Stomach smooth muscle (tissue), 2 donors: ENCODE measurements at regions not wholly inside any gene's neighbourhood (a gene's known extent, or its start where the extent isn't known, plus 50 kb on each side); places are given as distances from the start of the nearest gene placed in this dataset.

Source experiments
- H3K27ac ChIP-seq: one replicate; pipeline ENCODE4 v1.7.0; 2013; ENCODE audit warnings: mild to moderate bottlenecking, low read length, inconsistent platforms
- H3K27me3 ChIP-seq, 2 donors: one replicate each; pipeline ENCODE4 v1.7.0; 2013; ENCODE audit warnings: low read length in 2 of 2; ENCODE audit not compliant: insufficient read depth in 2 of 2, control insufficient read depth in 1 of 2
- H3K36me3 ChIP-seq, 2 donors: one replicate each; pipeline ENCODE4 v1.7.0; 2013; ENCODE audit warnings: low read length in 2 of 2; ENCODE audit not compliant: control insufficient read depth in 2 of 2, insufficient read depth in 2 of 2
- H3K4me1 ChIP-seq: one replicate; pipeline ENCODE4 v1.7.0; 2013; ENCODE audit warnings: low read length; ENCODE audit not compliant: control insufficient read depth, insufficient read depth
- H3K4me3 ChIP-seq, 2 donors: one replicate each; pipeline ENCODE4 v1.7.0; 2013; ENCODE audit warnings: low read length in 2 of 2
- H3K9ac ChIP-seq, 2 donors: one replicate each; pipeline ENCODE4 v1.7.0; 2013; ENCODE audit warnings: low read length in 2 of 2, mild to moderate bottlenecking in 1 of 2
- H3K9me3 ChIP-seq, 2 donors: one replicate each; pipeline ENCODE4 v1.7.0; 2013; ENCODE audit warnings: low read length in 2 of 2; ENCODE audit not compliant: control insufficient read depth in 2 of 2
- donor health status: healthy.
- donor health status: Pancreatic carcinoma.

- no peak overlapping the region for H3K27ac ChIP-seq
- H3K9ac ChIP-seq, result no peak overlapping the region
- H3K27me3 ChIP-seq, result peaks cover 0 to 2% of the 10 kb centered on the region in 2 donors
- H3K4me3 ChIP-seq, result no peak overlapping the region
- H3K4me1 ChIP-seq, result no peaks in the 10 kb centered on the region
- peaks cover 0 to 2% of the 10 kb centered on the region in 2 donors for H3K9me3 ChIP-seq
- no peaks in the 10 kb centered on the region for H3K36me3 ChIP-seq
These were observed 248.8 kb downstream of the EIPR1 start for GRCh38 chr2:3128786-3129185.

GRCh38 chr2:3127710-3128109 is 249.9 kb downstream of the EIPR1 start:
- Histone ChIP-seq H3K9me3 (no peaks in the 10 kb centered on the region), H3K27me3 (peaks cover 0 to 2% of the 10 kb centered on the region in 2 donors), H3K9ac (no peak overlapping the region), H3K4me3 (no peak overlapping the region), H3K27ac (no peak overlapping the region), H3K36me3 (no peaks in the 10 kb centered on the region), H3K4me1 (no peaks in the 10 kb centered on the region)

GRCh38 chr2:3126911-3127621 is 250.6 kb downstream of the EIPR1 start:
- peaks cover 0 to 2% of the 10 kb centered on the region in 2 donors for H3K27me3 ChIP-seq
- no peak overlapping the region for H3K27ac ChIP-seq
- no peak overlapping the region for H3K4me3 ChIP-seq
- no peak overlapping the region for H3K9ac ChIP-seq
- H3K9me3 ChIP-seq, result no peaks in the 10 kb centered on the region
- H3K4me1 ChIP-seq, result no peaks in the 10 kb centered on the region
- H3K36me3 ChIP-seq, result no peaks in the 10 kb centered on the region

- H3K27me3 ChIP-seq, result peaks cover 0 to 2% of the 10 kb centered on the region in 2 donors
- no peak overlapping the region for H3K4me3 ChIP-seq
- H3K4me1 ChIP-seq, result no peaks in the 10 kb centered on the region
These were observed 251.3 kb downstream of the EIPR1 start for GRCh38 chr2:3126171-3126910.

GRCh38 chr2:3125761-3126130 is 251.9 kb downstream of the EIPR1 start:
- H3K4me1 ChIP-seq, result no peaks in the 10 kb centered on the region

More at GRCh38 chr2:3126171-3126910, 251.3 kb downstream of the EIPR1 start:
- no peaks in the 10 kb centered on the region for H3K9me3 ChIP-seq
- H3K9ac ChIP-seq, result no peak overlapping the region
- H3K36me3 ChIP-seq, result no peaks in the 10 kb centered on the region
- H3K27ac ChIP-seq, result no peak overlapping the region

GRCh38 chr2:3125001-3125760 is 252.4 kb downstream of the EIPR1 start:
- H3K9ac ChIP-seq, result no peak overlapping the region
- H3K4me1 ChIP-seq, result no peaks in the 10 kb centered on the region
- H3K27me3 ChIP-seq, result peaks cover 0 to 2% of the 10 kb centered on the region in 2 donors
- no peak overlapping the region for H3K27ac ChIP-seq
- H3K36me3 ChIP-seq, result no peaks in the 10 kb centered on the region
- H3K4me3 ChIP-seq, result no peak overlapping the region
- H3K9me3 ChIP-seq, result no peaks in the 10 kb centered on the region

More at GRCh38 chr2:3125761-3126130, 251.9 kb downstream of the EIPR1 start:
- H3K9me3 ChIP-seq, result no peaks in the 10 kb centered on the region
- H3K36me3 ChIP-seq, result no peaks in the 10 kb centered on the region
- no peak overlapping the region for H3K4me3 ChIP-seq
- no peak overlapping the region for H3K27ac ChIP-seq
- H3K9ac ChIP-seq, result no peak overlapping the region
- H3K27me3 ChIP-seq, result peaks cover 0 to 2% of the 10 kb centered on the region in 2 donors

GRCh38 chr2:3122525-3122924 is 255.1 kb downstream of the EIPR1 start:
- H3K4me3 ChIP-seq, result no peak overlapping the region
- no peaks in the 10 kb centered on the region for H3K9me3 ChIP-seq
- no peaks in the 10 kb centered on the region for H3K4me1 ChIP-seq
- H3K27ac ChIP-seq, result no peak overlapping the region
- H3K9ac ChIP-seq, result no peak overlapping the region
- H3K36me3 ChIP-seq, result no peaks in the 10 kb centered on the region
- no peaks in the 10 kb centered on the region for H3K27me3 ChIP-seq

- H3K27ac ChIP-seq, result no peak overlapping the region
- H3K36me3 ChIP-seq, result no peaks in the 10 kb centered on the region
- H3K4me3 ChIP-seq, result no peak overlapping the region
- H3K27me3 ChIP-seq, result no peaks in the 10 kb centered on the region
- no peaks in the 10 kb centered on the region for H3K9me3 ChIP-seq
- H3K4me1 ChIP-seq, result no peaks in the 10 kb centered on the region
- no peak overlapping the region for H3K9ac ChIP-seq
These were observed 256.0 kb downstream of the EIPR1 start for GRCh38 chr2:3121601-3122000.

GRCh38 chr2:3117650-3118216 is 259.9 kb downstream of the EIPR1 start:
- H3K9ac ChIP-seq, result no peak overlapping the region
- no peaks in the 10 kb centered on the region for H3K4me1 ChIP-seq

GRCh38 chr2:3116371-3116770 is 261.2 kb downstream of the EIPR1 start:
- Histone ChIP-seq H3K4me1 (no peaks in the 10 kb centered on the region), H3K4me3 (no peak overlapping the region), H3K36me3 (no peaks in the 10 kb centered on the region)

More at GRCh38 chr2:3117650-3118216, 259.9 kb downstream of the EIPR1 start:
- Histone ChIP-seq H3K27me3 (no peaks in the 10 kb centered on the region), H3K36me3 (no peaks in the 10 kb centered on the region), H3K27ac (no peak overlapping the region), H3K9me3 (no peaks in the 10 kb centered on the region), H3K4me3 (no peak overlapping the region)

More at GRCh38 chr2:3116371-3116770, 261.2 kb downstream of the EIPR1 start:
- Histone ChIP-seq H3K9me3 (no peaks in the 10 kb centered on the region), H3K27me3 (no peaks in the 10 kb centered on the region), H3K9ac (no peak overlapping the region), H3K27ac (no peak overlapping the region)
